ENCODE measurements at regions not wholly inside any gene's neighbourhood (a gene's known extent, or its start where the extent isn't known, plus 50 kb on each side); places are given as distances from the start of the nearest gene placed in this dataset.

- no peak for DNase-seq (ENCODE audit: low spot score)
- no peaks in the 10 kb centered on the region for H3K4me1 ChIP-seq (ENCODE audit: insufficient read depth, low read length, poor library complexity, severe bottlenecking)
- H3K9me2 ChIP-seq (ENCODE audit: insufficient read depth, low read length): no peaks in the 10 kb centered on the region
- no peak overlapping the region for H3K4me2 ChIP-seq (ENCODE audit: low read length)
- POLR2A ChIA-PET: no interaction called here
- intact Hi-C loops (cut with micrococcal nuclease; ENCODE audit: unreplicated experiment): no loop called here
- no peaks in the 10 kb centered on the region for H3K9me3 ChIP-seq (ENCODE audit: low read length)
- BruUV-seq (replicated peaks): no TSS peak
- TF ChIP-seq EZH2phosphoT487 (IDR thresholded peaks at IDR 0.05; ENCODE audit: borderline replicate concordance, low read depth, low read length): no peak
- TF ChIP-seq CTCF (conservative IDR thresholded peaks at IDR 0.05; ENCODE audit: low read length): no peak
- H4K20me1 ChIP-seq (ENCODE audit: insufficient read depth, low read length): no peaks in the 10 kb centered on the region
- H3K4me3 ChIP-seq (ENCODE audit: low read depth, low read length, poor library complexity, severe bottlenecking): no peak overlapping the region
- no peak overlapping the region for H2AFZ ChIP-seq (ENCODE audit: low read length)
- H3K36me3 ChIP-seq (ENCODE audit: insufficient read depth, low read length): no peaks in the 10 kb centered on the region
- no peak overlapping the region for H3K27ac ChIP-seq (ENCODE audit: low read depth, low read length, poor library complexity, severe bottlenecking)
- CTCF ChIA-PET (ENCODE audit: unreplicated experiment): no interaction called here
- H3K79me2 ChIP-seq (ENCODE audit: insufficient read depth, low read depth, low read length): no peaks in the 10 kb centered on the region
Measured at GRCh38 chr11:121953122-121953521, 162.9 kb downstream of the BLID start.

- Histone ChIP-seq H3K27ac (ENCODE audit: low read depth, low read length, poor library complexity, severe bottlenecking) (no peak overlapping the region), H2AFZ (ENCODE audit: low read length) (no peak overlapping the region), H4K20me1 (ENCODE audit: insufficient read depth, low read length) (no peaks in the 10 kb centered on the region), H3K4me2 (ENCODE audit: low read length) (no peak overlapping the region), H3K36me3 (ENCODE audit: insufficient read depth, low read length) (no peaks in the 10 kb centered on the region), H3K9me3 (ENCODE audit: low read length) (no peaks in the 10 kb centered on the region), H3K4me1 (ENCODE audit: insufficient read depth, low read length, poor library complexity, severe bottlenecking) (no peaks in the 10 kb centered on the region), H3K9me2 (ENCODE audit: insufficient read depth, low read length) (no peaks in the 10 kb centered on the region), H3K79me2 (ENCODE audit: insufficient read depth, low read depth, low read length) (no peaks in the 10 kb centered on the region), H3K4me3 (ENCODE audit: low read depth, low read length, poor library complexity, severe bottlenecking) (no peak overlapping the region)
- ChIA-PET POLR2A (no interaction called here), CTCF (ENCODE audit: unreplicated experiment) (no interaction called here)
- no peak for DNase-seq (ENCODE audit: low spot score)
- TF ChIP-seq CTCF (conservative IDR thresholded peaks at IDR 0.05; ENCODE audit: low read length) (no peak), EZH2phosphoT487 (IDR thresholded peaks at IDR 0.05; ENCODE audit: borderline replicate concordance, low read depth, low read length) (no peak)
- intact Hi-C loops (cut with micrococcal nuclease; ENCODE audit: unreplicated experiment): no loop called here
- no TSS peak for BruUV-seq (replicated peaks)
Measured at GRCh38 chr11:121950160-121950559, 165.9 kb downstream of the BLID start.

- no peak for TF ChIP-seq EZH2phosphoT487 (IDR thresholded peaks at IDR 0.05; ENCODE audit: borderline replicate concordance, low read depth, low read length)
- no peak for TF ChIP-seq CTCF (conservative IDR thresholded peaks at IDR 0.05; ENCODE audit: low read length)
- Histone ChIP-seq H3K79me2 (ENCODE audit: insufficient read depth, low read depth, low read length) (no peaks in the 10 kb centered on the region), H3K9me3 (ENCODE audit: low read length) (no peaks in the 10 kb centered on the region), H3K36me3 (ENCODE audit: insufficient read depth, low read length) (no peaks in the 10 kb centered on the region), H3K4me1 (ENCODE audit: insufficient read depth, low read length, poor library complexity, severe bottlenecking) (no peaks in the 10 kb centered on the region), H3K27ac (ENCODE audit: low read depth, low read length, poor library complexity, severe bottlenecking) (no peak overlapping the region), H3K9me2 (ENCODE audit: insufficient read depth, low read length) (no peaks in the 10 kb centered on the region), H2AFZ (ENCODE audit: low read length) (no peak overlapping the region), H3K4me3 (ENCODE audit: low read depth, low read length, poor library complexity, severe bottlenecking) (no peak overlapping the region), H4K20me1 (ENCODE audit: insufficient read depth, low read length) (no peaks in the 10 kb centered on the region), H3K4me2 (ENCODE audit: low read length) (no peak overlapping the region)
- ChIA-PET POLR2A (no interaction called here), CTCF (ENCODE audit: unreplicated experiment) (no interaction called here)
- intact Hi-C loops (cut with micrococcal nuclease; ENCODE audit: unreplicated experiment): no loop called here
- BruUV-seq (replicated peaks): no TSS peak
- DNase-seq (ENCODE audit: low spot score): no peak
Measured at GRCh38 chr11:121946514-121946913, 169.5 kb downstream of the BLID start.
